ENCODE measurements at regions not wholly inside any gene's neighbourhood (a gene's known extent, or its start where the extent isn't known, plus 50 kb on each side); places are given as distances from the start of the nearest gene placed in this dataset.
"Not testable (repeated sequence)": the region's sequence is repeated elsewhere in the genome, so short reads cannot be mapped to it uniquely, and the experiment has no call there.

- not testable (repeated sequence) for TF ChIP-seq FOXA1 (IDR thresholded peaks at IDR 0.05); CTCF (IDR thresholded peaks at IDR 0.05; ENCODE audit: low read depth, low read length, missing input control); RAD21 (IDR thresholded peaks at IDR 0.05); MAX (IDR thresholded peaks at IDR 0.05); YY1 (IDR thresholded peaks at IDR 0.05); JUND (IDR thresholded peaks at IDR 0.05); TAF1 (conservative IDR thresholded peaks at IDR 0.05); NR2F2 (IDR thresholded peaks at IDR 0.05); EGR1 (IDR thresholded peaks at IDR 0.05; ENCODE audit: low read depth in 2 of 2); REST (IDR thresholded peaks at IDR 0.05); GABPA (IDR thresholded peaks at IDR 0.05 in 1 of 2, conservative IDR thresholded peaks at IDR 0.05 in 1 of 2); SP1 (IDR thresholded peaks at IDR 0.05)
These were observed 465.9 kb upstream of the MAP3K7 start for GRCh38 chr6:91052473-91053450.

All from liver (tissue), 3 donors.